Esophagus squamous epithelium (tissue), 5 donors: ENCODE measurements at regions not wholly inside any gene's neighbourhood (a gene's known extent, or its start where the extent isn't known, plus 50 kb on each side); places are given as distances from the start of the nearest gene placed in this dataset.

Source experiments
- DNase-seq: peaks from one replicate; lab custom pipeline; 2025; lab: John Stamatoyannopoulos, UW
- H3K27ac ChIP-seq, 4 donors: fragments of 200-600 bp; sonication (generic); one replicate each; pipeline ENCODE4 v1.5.1; 2016 to 2019; ENCODE audit warnings: mild to moderate bottlenecking in 1 of 4
- H3K27me3 ChIP-seq, 4 donors: fragments of 200-600 bp; sonication (generic); 1 replicate in 3 of 4; 2 replicates in 1 of 4; pipeline versions ENCODE4 v1.5.1 to v1.6.0; 2017 to 2021; ENCODE audit warnings: antibody characterized with exemption in 1 of 4
- H3K36me3 ChIP-seq, 3 donors: fragments of 200-600 bp; sonication (generic); one replicate each; pipeline ENCODE4 v1.5.1; 2016 to 2019
- H3K4me1 ChIP-seq, 3 donors: fragments of 200-600 bp; sonication (generic); one replicate each; pipeline ENCODE4 v1.5.1; 2017 to 2019
- H3K4me3 ChIP-seq, 4 donors: fragments of 200-600 bp; sonication (generic); 1 replicate in 3 of 4; 2 replicates in 1 of 4; pipeline ENCODE4 v1.5.1; 2016 to 2019; ENCODE audit warnings: mild to moderate bottlenecking in 2 of 4, moderate library complexity in 1 of 4
- H3K9me3 ChIP-seq, 3 donors: fragments of 200-600 bp; sonication (generic); one replicate each; pipeline ENCODE4 v1.5.1; 2016 to 2019
- CTCF ChIP-seq, 6 experiments: fragments of 450-650 bp in 4 of 6; fragments of 200-600 bp in 2 of 6; sonication (generic) in 2 of 6; IDR thresholded peaks; one replicate each; pipeline ENCODE4 v1.5.1; 2016 to 2019; ENCODE audit warnings: antibody characterized with exemption in 6 of 6, mild to moderate bottlenecking in 4 of 6, moderate library complexity in 4 of 6
- POLR2A ChIP-seq, 4 donors: fragments of 450-650 bp; IDR thresholded peaks; one replicate each; pipeline ENCODE4 v1.6.1; 2017; ENCODE audit warnings: antibody characterized with exemption in 4 of 4, mild to moderate bottlenecking in 4 of 4, moderate library complexity in 3 of 4
- WGBS, 2 donors: methylation state at CpG; one replicate each; pipeline ENCODE4 v1.1.5; 2018; 5-methylcytosine and 5-hydroxymethylcytosine counted together
- intact Hi-C: fragments of 100-400 bp; cut with DNase I; formaldehyde crosslinking; loops from one replicate; pipeline ENCODE4 v1.15.0; 2022
- donor health status: DM: yes; HTN: yes; CAD: no.

- 71 to 96% methylated on average over 3 of the region's 3 CpGs for WGBS, 2 donors
- TF ChIP-seq CTCF (IDR thresholded peaks at IDR 0.05) = no peak
- TF ChIP-seq POLR2A (IDR thresholded peaks at IDR 0.05) = no peak
- H3K4me1 ChIP-seq = no peaks in the 10 kb centered on the region
- no peaks in the 10 kb centered on the region for H3K27me3 ChIP-seq
- no peaks in the 10 kb centered on the region for H3K36me3 ChIP-seq
- intact Hi-C loops = no loop called here
- no peak overlapping the region for H3K27ac ChIP-seq
- DNase-seq = no peak
- no peak overlapping the region for H3K4me3 ChIP-seq
- H3K9me3 ChIP-seq = no peaks in the 10 kb centered on the region
Measured at GRCh38 chr7:18117482-18117881, 89.8 kb upstream of the PRPS1L1 start.

- peaks cover 0 to 21% (median 0%) of the 10 kb centered on the region in 3 donors for H3K4me1 ChIP-seq
- no peak for TF ChIP-seq POLR2A (IDR thresholded peaks at IDR 0.05)
- no peak for TF ChIP-seq CTCF (IDR thresholded peaks at IDR 0.05)
- intact Hi-C loops = no loop called here
- DNase-seq = no peak
- no peaks in the 10 kb centered on the region for H3K36me3 ChIP-seq
- H3K4me3 ChIP-seq = no peak overlapping the region
- no peak overlapping the region for H3K27ac ChIP-seq
- no peaks in the 10 kb centered on the region for H3K27me3 ChIP-seq
- H3K9me3 ChIP-seq = no peaks in the 10 kb centered on the region
Measured at GRCh38 chr7:18119985-18120384, 92.3 kb upstream of the PRPS1L1 start.

- H3K4me1 ChIP-seq = peaks cover 0 to 41% (median 0%) of the 10 kb centered on the region in 3 donors
- no peaks in the 10 kb centered on the region for H3K27me3 ChIP-seq
- H3K27ac ChIP-seq = no peak overlapping the region
- H3K36me3 ChIP-seq = no peaks in the 10 kb centered on the region
- 58 to 78% methylated on average over 2 of the region's 2 CpGs for WGBS, 2 donors
- no peak for TF ChIP-seq CTCF (IDR thresholded peaks at IDR 0.05)
- no peak for TF ChIP-seq POLR2A (IDR thresholded peaks at IDR 0.05)
- no peak for DNase-seq
- intact Hi-C loops = no loop called here
- no peaks in the 10 kb centered on the region for H3K9me3 ChIP-seq
- no peak overlapping the region for H3K4me3 ChIP-seq
Measured at GRCh38 chr7:18123508-18124239, 96.0 kb upstream of the PRPS1L1 start.

- no peaks in the 10 kb centered on the region for H3K9me3 ChIP-seq
- H3K36me3 ChIP-seq = no peaks in the 10 kb centered on the region
- intact Hi-C loops = no loop called here
- H3K4me3 ChIP-seq = no peak overlapping the region
- TF ChIP-seq CTCF (IDR thresholded peaks at IDR 0.05) = no peak
- TF ChIP-seq POLR2A (IDR thresholded peaks at IDR 0.05) = no peak
- no peak for DNase-seq
- no peak overlapping the region for H3K27ac ChIP-seq
- peaks cover 0 to 41% (median 0%) of the 10 kb centered on the region in 3 donors for H3K4me1 ChIP-seq
- no peaks in the 10 kb centered on the region for H3K27me3 ChIP-seq
- WGBS, 2 donors = 56% methylated on average over 2 of the region's 2 CpGs
Measured at GRCh38 chr7:18125476-18125875, 97.8 kb upstream of the PRPS1L1 start.

GRCh38 chr7:18126281-18126680, 98.6 kb upstream of the PRPS1L1 start:
- intact Hi-C loops = no loop called here
- Histone ChIP-seq H3K27ac (no peak overlapping the region), H3K36me3 (no peaks in the 10 kb centered on the region), H3K27me3 (no peaks in the 10 kb centered on the region), H3K4me1 (peaks cover 0 to 41% (median 0%) of the 10 kb centered on the region in 3 donors), H3K4me3 (no peak overlapping the region), H3K9me3 (no peaks in the 10 kb centered on the region)
- 25 to 42% methylated on average over 2 of the region's 2 CpGs for WGBS, 2 donors
- TF ChIP-seq POLR2A (IDR thresholded peaks at IDR 0.05) (no peak), CTCF (IDR thresholded peaks at IDR 0.05) (no peak)
- no peak for DNase-seq
